CD8-positive, alpha-beta memory T cell (primary cell): ENCODE measurements at regions not wholly inside any gene's neighbourhood (a gene's known extent, or its start where the extent isn't known, plus 50 kb on each side); places are given as distances from the start of the nearest gene placed in this dataset.

Source experiments
- CTCF ChIA-PET: fragments of 350-600 bp; sonication (Branson Sonifier 250); formaldehyde crosslinking; loops from one replicate; lab custom pipeline; 2021; ENCODE audit warnings: antibody characterized with exemption; lab: Charles Lee
- POLR2A ChIA-PET: fragments of 350-600 bp; sonication (Branson Sonifier 250); formaldehyde crosslinking; loops from one replicate; lab custom pipeline; 2021; ENCODE audit warnings: antibody characterized with exemption; lab: Charles Lee
- DNase-seq, 5 donors: peaks; one replicate each; pipeline versions ENCODE4 v3.0.0 to v3.0.0-alpha.2; 2020 to 2022; ENCODE audit warnings: mixed read lengths in 1 of 5
- H3K27ac ChIP-seq: one replicate; pipeline ENCODE4 v1.7.0; 2013; ENCODE audit warnings: low read depth, mild to moderate bottlenecking, low read length, moderate library complexity
- H3K27me3 ChIP-seq: 2 replicates; pipeline ENCODE4 v1.7.0; 2013; ENCODE audit warnings: low read length, mild to moderate bottlenecking; ENCODE audit not compliant: insufficient read depth, poor library complexity, severe bottlenecking
- H3K36me3 ChIP-seq: 2 replicates; pipeline ENCODE4 v1.7.0; 2013; ENCODE audit warnings: mild to moderate bottlenecking, low read length, moderate library complexity; ENCODE audit not compliant: insufficient read depth
- H3K4me1 ChIP-seq: 2 replicates; pipeline ENCODE4 v1.7.0; 2013; ENCODE audit warnings: mild to moderate bottlenecking, low read length, moderate library complexity; ENCODE audit not compliant: insufficient read depth
- H3K4me3 ChIP-seq: 2 replicates; pipeline ENCODE4 v1.7.0; 2013; ENCODE audit warnings: mild to moderate bottlenecking, low read length
- H3K9me3 ChIP-seq: 2 replicates; pipeline ENCODE4 v1.7.0; 2013; ENCODE audit warnings: mild to moderate bottlenecking, low read length
- H3K27ac Mint-ChIP-seq, 8 donors: one replicate each; pipeline ENCODE4 v1.8.0; 2020 to 2021; ENCODE audit warnings: mixed read lengths in 8 of 8, mild to moderate bottlenecking in 6 of 8, inconsistent platforms in 3 of 8, moderate library complexity in 3 of 8
- H3K27me3 Mint-ChIP-seq, 2 donors: one replicate each; pipeline ENCODE4 v1.8.0; 2020 to 2021; ENCODE audit warnings: mixed read lengths in 2 of 2, mild to moderate bottlenecking in 1 of 2, moderate library complexity in 1 of 2
- H3K36me3 Mint-ChIP-seq, 3 donors: one replicate each; pipeline ENCODE4 v1.8.0; 2020 to 2021; ENCODE audit warnings: mixed read lengths in 3 of 3, inconsistent platforms in 1 of 3, mild to moderate bottlenecking in 1 of 3
- H3K4me1 Mint-ChIP-seq, 3 donors: one replicate each; pipeline ENCODE4 v1.8.0; 2020 to 2021; ENCODE audit warnings: mixed read lengths in 3 of 3, inconsistent platforms in 1 of 3, mild to moderate bottlenecking in 1 of 3
- H3K4me3 Mint-ChIP-seq, 7 donors: one replicate each; pipeline ENCODE4 v1.8.0; 2020 to 2021; ENCODE audit warnings: mixed read lengths in 7 of 7, mild to moderate bottlenecking in 6 of 7, moderate library complexity in 4 of 7, inconsistent platforms in 2 of 7
- H3K9me3 Mint-ChIP-seq, 5 donors: one replicate each; pipeline ENCODE4 v1.8.0; 2020 to 2022; ENCODE audit warnings: mixed read lengths in 5 of 5, mild to moderate bottlenecking in 3 of 5, moderate library complexity in 2 of 5, inconsistent platforms in 1 of 5

GRCh38 chr1:37085393-37085792 is 51.1 kb upstream of the GRIK3 start:
- Mint-ChIP-seq H3K36me3 (no peaks in the 10 kb centered on the region), H3K27ac (no peak overlapping the region), H3K4me1 (no peaks in the 10 kb centered on the region), H3K4me3 (no peak overlapping the region), H3K27me3 (peaks cover 10 to 14% of the 10 kb centered on the region in 2 donors), H3K9me3 (no peaks in the 10 kb centered on the region)
- no peak for DNase-seq
- Histone ChIP-seq H3K27ac (no peak overlapping the region), H3K4me1 (no peaks in the 10 kb centered on the region), H3K36me3 (no peaks in the 10 kb centered on the region), H3K9me3 (no peaks in the 10 kb centered on the region), H3K27me3 (no peaks in the 10 kb centered on the region), H3K4me3 (no peak overlapping the region)
- ChIA-PET CTCF (no interaction called here), POLR2A (no interaction called here)

DNA sequence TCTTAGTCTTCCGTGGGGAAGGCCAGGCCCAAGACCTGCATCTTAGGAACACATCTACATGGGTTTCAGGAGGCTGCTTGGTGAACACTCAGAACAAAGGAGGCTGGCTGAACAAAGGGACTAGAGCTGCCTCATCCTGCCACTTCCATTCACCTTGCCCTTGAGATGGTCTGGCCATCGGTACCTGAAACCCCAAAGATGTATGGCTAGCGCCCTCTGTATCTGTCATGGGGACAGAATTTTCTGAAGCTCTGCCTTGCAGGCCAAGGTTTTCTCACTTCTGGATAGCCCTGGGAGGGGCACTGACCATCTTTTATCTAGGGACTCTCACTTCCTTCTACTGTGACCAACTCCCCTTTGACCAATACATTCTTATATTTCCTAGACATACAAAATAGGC is 55.4 kb upstream of the GRIK3 start:
- no peak overlapping the region for H3K27ac ChIP-seq
- H3K27me3 ChIP-seq = no peaks in the 10 kb centered on the region
- no peak overlapping the region for H3K4me3 ChIP-seq
- peaks cover 10 to 16% of the 10 kb centered on the region in 2 donors for H3K27me3 Mint-ChIP-seq
- H3K4me1 Mint-ChIP-seq = no peaks in the 10 kb centered on the region
- no peaks in the 10 kb centered on the region for H3K4me1 ChIP-seq
- peak overlapping the region in 1 of 8 donors; percentile 3 for H3K27ac Mint-ChIP-seq
- ChIA-PET POLR2A (no interaction called here), CTCF (no interaction called here)
- H3K36me3 ChIP-seq = no peaks in the 10 kb centered on the region
- DNase-seq = no peak
- no peaks in the 10 kb centered on the region for H3K9me3 Mint-ChIP-seq
- no peak overlapping the region for H3K4me3 Mint-ChIP-seq
- no peaks in the 10 kb centered on the region for H3K9me3 ChIP-seq
- H3K36me3 Mint-ChIP-seq = no peaks in the 10 kb centered on the region

DNA sequence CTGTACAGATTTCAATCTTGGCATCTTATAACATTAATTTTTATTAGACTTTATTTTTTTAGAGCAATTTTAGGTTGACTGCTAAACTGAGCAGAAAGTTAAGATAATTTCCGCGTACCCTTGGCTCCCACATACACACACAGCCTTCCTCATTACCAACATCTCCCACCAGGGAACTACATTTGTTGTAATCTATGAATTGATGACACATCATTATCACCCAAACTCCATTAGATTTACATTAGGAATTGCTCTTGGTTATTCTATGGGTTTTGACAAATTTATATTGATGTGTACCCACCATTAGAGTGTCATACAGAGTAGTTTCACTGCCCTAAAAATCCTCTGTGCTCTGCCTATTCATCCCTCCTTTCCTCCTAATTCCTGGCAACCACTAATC is 56.4 kb upstream of the GRIK3 start:
- Histone ChIP-seq H3K4me3 (no peak overlapping the region), H3K27me3 (no peaks in the 10 kb centered on the region), H3K36me3 (no peaks in the 10 kb centered on the region), H3K4me1 (no peaks in the 10 kb centered on the region), H3K27ac (no peak overlapping the region), H3K9me3 (no peaks in the 10 kb centered on the region)
- no peaks in the 10 kb centered on the region for H3K9me3 Mint-ChIP-seq
- H3K27ac Mint-ChIP-seq = no peak overlapping the region
- no peak for DNase-seq
- H3K27me3 Mint-ChIP-seq = peaks cover 10 to 20% of the 10 kb centered on the region in 2 donors
- no peaks in the 10 kb centered on the region for H3K36me3 Mint-ChIP-seq
- no peak overlapping the region for H3K4me3 Mint-ChIP-seq
- H3K4me1 Mint-ChIP-seq = no peaks in the 10 kb centered on the region
- ChIA-PET POLR2A (no interaction called here), CTCF (no interaction called here)

DNA sequence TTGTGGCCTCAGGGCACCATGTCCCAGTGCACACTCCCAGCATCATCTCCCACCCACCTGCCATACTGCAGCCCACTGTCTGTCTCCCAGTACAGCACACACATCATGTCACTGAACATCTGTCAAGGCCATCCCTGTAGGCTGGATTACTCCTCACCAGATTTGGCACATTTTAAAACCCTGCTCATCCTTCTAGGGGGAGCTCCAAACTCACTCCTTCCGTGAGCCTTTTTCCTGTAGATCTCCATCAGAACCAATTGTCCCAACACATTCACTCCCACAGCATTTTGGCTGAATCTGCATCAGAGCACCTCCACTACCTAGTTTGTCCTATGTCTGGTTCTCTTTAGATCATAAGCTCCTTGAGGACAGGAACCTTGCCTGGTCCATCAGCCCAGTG is 58.6 kb upstream of the GRIK3 start:
- Mint-ChIP-seq H3K4me1 (no peaks in the 10 kb centered on the region), H3K9me3 (no peaks in the 10 kb centered on the region), H3K36me3 (no peaks in the 10 kb centered on the region), H3K27me3 (peaks cover 14 to 19% of the 10 kb centered on the region in 2 donors), H3K4me3 (no peak overlapping the region), H3K27ac (no peak overlapping the region)
- Histone ChIP-seq H3K4me1 (no peaks in the 10 kb centered on the region), H3K27ac (no peak overlapping the region), H3K4me3 (no peak overlapping the region), H3K9me3 (no peaks in the 10 kb centered on the region), H3K36me3 (no peaks in the 10 kb centered on the region), H3K27me3 (no peaks in the 10 kb centered on the region)
- DNase-seq = no peak
- ChIA-PET POLR2A (no interaction called here), CTCF (no interaction called here)

DNA sequence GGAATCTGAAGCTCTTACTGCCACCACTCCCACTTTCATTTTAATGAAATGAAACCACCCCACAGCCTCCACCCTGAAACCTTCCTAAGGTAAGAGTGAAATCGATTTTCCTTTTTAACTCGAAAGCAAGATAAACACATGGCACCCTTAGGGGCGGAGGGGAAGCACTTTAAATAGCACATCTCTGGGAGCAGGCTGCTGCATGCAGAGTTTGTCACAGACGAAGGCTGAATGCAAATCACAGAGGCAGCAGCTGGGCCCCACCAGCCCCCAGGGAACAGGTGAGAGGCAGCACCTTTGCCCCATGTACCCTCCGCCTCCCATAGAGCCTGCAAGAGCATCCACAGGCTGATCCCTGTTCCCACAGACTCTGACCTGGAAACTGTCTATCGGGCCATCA is 60.0 kb upstream of the GRIK3 start:
- H3K4me3 Mint-ChIP-seq = no peak overlapping the region
- ChIA-PET POLR2A (no interaction called here), CTCF (no interaction called here)
- no peak overlapping the region for H3K27ac ChIP-seq
- no peaks in the 10 kb centered on the region for H3K4me1 ChIP-seq
- peaks cover 14 to 19% of the 10 kb centered on the region in 2 donors for H3K27me3 Mint-ChIP-seq
- no peaks in the 10 kb centered on the region for H3K9me3 Mint-ChIP-seq
- H3K27ac Mint-ChIP-seq = no peak overlapping the region
- H3K27me3 ChIP-seq = no peaks in the 10 kb centered on the region
- DNase-seq = no peak
- H3K4me3 ChIP-seq = no peak overlapping the region
- H3K36me3 Mint-ChIP-seq = no peaks in the 10 kb centered on the region
- H3K36me3 ChIP-seq = no peaks in the 10 kb centered on the region
- no peaks in the 10 kb centered on the region for H3K4me1 Mint-ChIP-seq
- H3K9me3 ChIP-seq = no peaks in the 10 kb centered on the region

GRCh38 chr1:37096523-37096922 is 62.2 kb upstream of the GRIK3 start:
- H3K27me3 Mint-ChIP-seq = peaks cover 15 to 24% of the 10 kb centered on the region in 2 donors
- no peaks in the 10 kb centered on the region for H3K36me3 ChIP-seq
- H3K9me3 Mint-ChIP-seq = no peaks in the 10 kb centered on the region
- no peak for DNase-seq
- H3K27ac ChIP-seq = no peak overlapping the region
- no peak overlapping the region for H3K27ac Mint-ChIP-seq
- no peak overlapping the region for H3K4me3 Mint-ChIP-seq
- no peaks in the 10 kb centered on the region for H3K4me1 ChIP-seq
- H3K9me3 ChIP-seq = no peaks in the 10 kb centered on the region
- H3K4me3 ChIP-seq = no peak overlapping the region
- no peaks in the 10 kb centered on the region for H3K27me3 ChIP-seq
- no peaks in the 10 kb centered on the region for H3K4me1 Mint-ChIP-seq
- ChIA-PET CTCF (no interaction called here), POLR2A (no interaction called here)
- no peaks in the 10 kb centered on the region for H3K36me3 Mint-ChIP-seq

DNA sequence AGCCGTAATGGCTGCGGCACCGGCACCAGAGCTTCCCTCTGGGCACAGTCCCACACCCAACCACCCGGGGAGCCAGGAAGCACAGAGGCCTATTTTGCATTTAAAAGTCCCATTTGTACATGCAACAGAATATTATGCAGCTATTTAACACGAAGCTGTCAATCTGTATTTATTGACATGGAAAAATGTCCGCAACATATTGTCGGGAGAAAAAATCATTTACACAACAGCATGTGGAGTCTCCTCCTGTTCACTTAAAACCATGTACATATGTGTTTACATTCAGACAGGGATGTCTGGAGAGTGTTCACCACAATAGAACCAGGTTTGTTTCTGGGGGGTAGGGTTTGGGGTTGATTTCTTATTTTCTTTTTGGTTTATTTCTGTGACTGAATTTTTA is 63.4 kb upstream of the GRIK3 start:
- Histone ChIP-seq H3K4me3 (no peak overlapping the region), H3K9me3 (no peaks in the 10 kb centered on the region), H3K27me3 (no peaks in the 10 kb centered on the region), H3K36me3 (no peaks in the 10 kb centered on the region), H3K27ac (no peak overlapping the region), H3K4me1 (no peaks in the 10 kb centered on the region)
- Mint-ChIP-seq H3K4me1 (no peaks in the 10 kb centered on the region), H3K9me3 (no peaks in the 10 kb centered on the region), H3K4me3 (no peak overlapping the region), H3K27me3 (peaks cover 11 to 21% of the 10 kb centered on the region in 2 donors), H3K27ac (no peak overlapping the region), H3K36me3 (no peaks in the 10 kb centered on the region)
- CTCF ChIA-PET = no interaction called here
- POLR2A ChIA-PET = no interaction called here
- DNase-seq = no peak

DNA sequence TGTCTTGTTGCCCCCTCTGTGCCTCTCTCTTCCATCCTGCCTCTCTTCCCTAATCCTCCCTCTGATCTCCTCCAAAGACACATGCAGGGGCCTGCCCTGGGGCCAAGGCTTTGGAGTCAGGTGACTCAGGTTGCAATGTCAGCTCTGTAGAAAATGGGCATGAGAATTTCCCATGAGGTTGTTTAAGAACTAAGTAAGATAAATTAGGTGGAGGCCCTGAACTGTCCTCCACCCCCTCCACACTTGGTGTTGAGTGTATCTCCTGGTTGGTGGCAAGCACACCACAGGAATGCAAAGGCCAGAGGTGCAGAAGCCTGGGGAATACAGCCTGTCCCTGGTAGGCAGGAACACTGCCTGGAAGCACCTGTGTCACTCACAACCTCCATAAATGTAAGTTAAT is 63.9 kb upstream of the GRIK3 start:
- no peak overlapping the region for H3K4me3 Mint-ChIP-seq

GRCh38 chr1:37100310-37100709 is 66.0 kb upstream of the GRIK3 start:
- H3K36me3 ChIP-seq = no peaks in the 10 kb centered on the region
- H3K4me1 ChIP-seq = no peaks in the 10 kb centered on the region
- no peak overlapping the region for H3K4me3 Mint-ChIP-seq
- no peaks in the 10 kb centered on the region for H3K36me3 Mint-ChIP-seq
- H3K27me3 ChIP-seq = no peaks in the 10 kb centered on the region
- POLR2A ChIA-PET = no interaction called here
- no peak overlapping the region for H3K4me3 ChIP-seq
- H3K4me1 Mint-ChIP-seq = no peaks in the 10 kb centered on the region
- H3K27me3 Mint-ChIP-seq = peaks cover 10 to 12% of the 10 kb centered on the region in 2 donors
- CTCF ChIA-PET = no interaction called here
- no peaks in the 10 kb centered on the region for H3K9me3 ChIP-seq
- no peak for DNase-seq
- H3K9me3 Mint-ChIP-seq = no peaks in the 10 kb centered on the region
- no peak overlapping the region for H3K27ac Mint-ChIP-seq
- H3K27ac ChIP-seq = no peak overlapping the region

More for the DNA sequence above, 63.9 kb upstream of the GRIK3 start:
- ChIA-PET CTCF (no interaction called here), POLR2A (no interaction called here)
- H3K4me3 ChIP-seq = no peak overlapping the region
- no peaks in the 10 kb centered on the region for H3K4me1 ChIP-seq
- no peaks in the 10 kb centered on the region for H3K27me3 ChIP-seq
- H3K9me3 Mint-ChIP-seq = no peaks in the 10 kb centered on the region
- H3K9me3 ChIP-seq = no peaks in the 10 kb centered on the region
- no peaks in the 10 kb centered on the region for H3K4me1 Mint-ChIP-seq
- peaks cover 11 to 21% of the 10 kb centered on the region in 2 donors for H3K27me3 Mint-ChIP-seq
- no peaks in the 10 kb centered on the region for H3K36me3 Mint-ChIP-seq
- H3K27ac ChIP-seq = no peak overlapping the region
- no peaks in the 10 kb centered on the region for H3K36me3 ChIP-seq
- no peak for DNase-seq
- H3K27ac Mint-ChIP-seq = no peak overlapping the region
